SU-DHL-6 (cell line): ENCODE measurements at regions not wholly inside any gene's neighbourhood (a gene's known extent, or its start where the extent isn't known, plus 50 kb on each side); places are given as distances from the start of the nearest gene placed in this dataset.

Experiments used
- EZH2phosphoT487 ChIP-seq: fragments of 200-600 bp; sonication (generic), shearing (Covaris generic); conservative IDR thresholded peaks from 2 replicates; pipeline ENCODE4 v1.6.1; 2018; ENCODE audit warnings: mild to moderate bottlenecking, antibody characterized with exemption, low read length, moderate library complexity, mixed read lengths
- TF ChIP-seq, protein P1 (sequence below): fragments of 200-600 bp; sonication (generic); IDR thresholded peaks from one replicate; pipeline ENCODE4 v1.5.1; 2017; ENCODE audit warnings: antibody characterized with exemption, mild to moderate bottlenecking, low read length, moderate library complexity; ENCODE audit not compliant: insufficient read depth, poor library complexity, severe bottlenecking

DNA sequence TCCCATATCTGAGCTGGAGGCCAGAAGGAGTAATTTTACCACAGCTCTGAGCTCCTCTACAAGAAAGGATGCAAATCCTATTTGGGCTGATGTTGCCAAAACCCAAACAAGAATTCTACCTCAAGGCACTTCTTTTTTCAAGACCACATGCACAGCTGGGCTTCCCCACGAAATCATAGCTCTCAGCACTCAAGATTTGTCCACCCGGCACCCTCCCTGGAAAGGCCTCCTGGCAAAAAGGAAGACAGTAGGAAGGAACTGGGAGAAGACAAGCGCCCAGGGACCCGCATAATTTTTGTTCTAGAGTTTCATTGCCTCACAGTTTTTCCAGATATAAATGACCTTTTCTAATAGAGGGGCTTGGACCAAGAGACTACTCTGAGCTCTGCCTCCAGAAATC is 90.5 kb downstream of the BANF2 start:
- TF ChIP-seq, protein P1, sequence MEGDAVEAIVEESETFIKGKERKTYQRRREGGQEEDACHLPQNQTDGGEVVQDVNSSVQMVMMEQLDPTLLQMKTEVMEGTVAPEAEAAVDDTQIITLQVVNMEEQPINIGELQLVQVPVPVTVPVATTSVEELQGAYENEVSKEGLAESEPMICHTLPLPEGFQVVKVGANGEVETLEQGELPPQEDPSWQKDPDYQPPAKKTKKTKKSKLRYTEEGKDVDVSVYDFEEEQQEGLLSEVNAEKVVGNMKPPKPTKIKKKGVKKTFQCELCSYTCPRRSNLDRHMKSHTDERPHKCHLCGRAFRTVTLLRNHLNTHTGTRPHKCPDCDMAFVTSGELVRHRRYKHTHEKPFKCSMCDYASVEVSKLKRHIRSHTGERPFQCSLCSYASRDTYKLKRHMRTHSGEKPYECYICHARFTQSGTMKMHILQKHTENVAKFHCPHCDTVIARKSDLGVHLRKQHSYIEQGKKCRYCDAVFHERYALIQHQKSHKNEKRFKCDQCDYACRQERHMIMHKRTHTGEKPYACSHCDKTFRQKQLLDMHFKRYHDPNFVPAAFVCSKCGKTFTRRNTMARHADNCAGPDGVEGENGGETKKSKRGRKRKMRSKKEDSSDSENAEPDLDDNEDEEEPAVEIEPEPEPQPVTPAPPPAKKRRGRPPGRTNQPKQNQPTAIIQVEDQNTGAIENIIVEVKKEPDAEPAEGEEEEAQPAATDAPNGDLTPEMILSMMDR, result no peak
- TF ChIP-seq EZH2phosphoT487, result no peak
